CD4-positive, alpha-beta memory T cell (primary cell): ENCODE measurements at regions not wholly inside any gene's neighbourhood (a gene's known extent, or its start where the extent isn't known, plus 50 kb on each side); places are given as distances from the start of the nearest gene placed in this dataset.

Experiments used
- CTCF ChIA-PET: fragments of 350-600 bp; sonication (Branson Sonifier 250); formaldehyde crosslinking; loops from one replicate; lab custom pipeline; 2021; ENCODE audit warnings: inconsistent platforms; ENCODE audit not compliant: partially characterized antibody; lab: Charles Lee
- POLR2A ChIA-PET: fragments of 350-600 bp; sonication (Branson Sonifier 250); formaldehyde crosslinking; loops from one replicate; lab custom pipeline; 2021; ENCODE audit not compliant: partially characterized antibody; lab: Charles Lee
- DNase-seq, 5 donors: peaks; one replicate each; pipeline versions ENCODE4 v3.0.0 to v3.0.0-alpha.2; 2020 to 2022; ENCODE audit warnings: mixed read lengths in 1 of 5
- H3K27ac ChIP-seq: one replicate; pipeline ENCODE4 v1.7.0; 2013; ENCODE audit warnings: low read depth, low read length
- H3K27me3 ChIP-seq: 2 replicates; pipeline ENCODE4 v1.7.0; 2013; ENCODE audit warnings: mild to moderate bottlenecking, low read length, moderate library complexity; ENCODE audit not compliant: insufficient read depth
- H3K36me3 ChIP-seq: 2 replicates; pipeline ENCODE4 v1.7.0; 2013; ENCODE audit warnings: mild to moderate bottlenecking, low read length, moderate library complexity; ENCODE audit not compliant: insufficient read depth
- H3K4me1 ChIP-seq: 2 replicates; pipeline ENCODE4 v1.7.0; 2013; ENCODE audit warnings: mild to moderate bottlenecking, low read length, moderate library complexity; ENCODE audit not compliant: insufficient read depth
- H3K4me3 ChIP-seq, 2 donors: one replicate each; pipeline ENCODE4 v1.7.0; 2013; ENCODE audit warnings: low read length in 2 of 2, mild to moderate bottlenecking in 1 of 2
- H3K9me3 ChIP-seq, 2 donors: one replicate each; pipeline ENCODE4 v1.7.0; 2013; ENCODE audit warnings: low read length in 2 of 2, control low read depth in 1 of 2; ENCODE audit not compliant: control insufficient read depth in 1 of 2
- H3K27ac Mint-ChIP-seq, 7 donors: one replicate each; pipeline ENCODE4 v1.8.0; 2020 to 2021; ENCODE audit warnings: mixed read lengths in 7 of 7, mild to moderate bottlenecking in 6 of 7, inconsistent platforms in 3 of 7, moderate library complexity in 3 of 7
- H3K27me3 Mint-ChIP-seq, 2 donors: one replicate each; pipeline ENCODE4 v1.8.0; 2020 to 2021; ENCODE audit warnings: mixed read lengths in 2 of 2
- H3K36me3 Mint-ChIP-seq, 2 donors: one replicate each; pipeline ENCODE4 v1.8.0; 2020 to 2021; ENCODE audit warnings: mixed read lengths in 2 of 2, inconsistent platforms in 1 of 2, mild to moderate bottlenecking in 1 of 2
- H3K4me1 Mint-ChIP-seq, 4 donors: one replicate each; pipeline ENCODE4 v1.8.0; 2020 to 2021; ENCODE audit warnings: mixed read lengths in 4 of 4, mild to moderate bottlenecking in 1 of 4
- H3K4me3 Mint-ChIP-seq, 8 donors: one replicate each; pipeline ENCODE4 v1.8.0; 2020 to 2021; ENCODE audit warnings: mixed read lengths in 8 of 8, mild to moderate bottlenecking in 7 of 8, moderate library complexity in 6 of 8, inconsistent platforms in 3 of 8
- H3K9me3 Mint-ChIP-seq, 8 donors: one replicate each; pipeline ENCODE4 v1.8.0; 2020 to 2021; ENCODE audit warnings: mixed read lengths in 8 of 8, mild to moderate bottlenecking in 5 of 8, inconsistent platforms in 3 of 8, moderate library complexity in 1 of 8
- intact Hi-C: fragments of 100-400 bp; cut with micrococcal nuclease; formaldehyde crosslinking; loops from one replicate; pipeline ENCODE4 v1.15.1; 2023

DNA sequence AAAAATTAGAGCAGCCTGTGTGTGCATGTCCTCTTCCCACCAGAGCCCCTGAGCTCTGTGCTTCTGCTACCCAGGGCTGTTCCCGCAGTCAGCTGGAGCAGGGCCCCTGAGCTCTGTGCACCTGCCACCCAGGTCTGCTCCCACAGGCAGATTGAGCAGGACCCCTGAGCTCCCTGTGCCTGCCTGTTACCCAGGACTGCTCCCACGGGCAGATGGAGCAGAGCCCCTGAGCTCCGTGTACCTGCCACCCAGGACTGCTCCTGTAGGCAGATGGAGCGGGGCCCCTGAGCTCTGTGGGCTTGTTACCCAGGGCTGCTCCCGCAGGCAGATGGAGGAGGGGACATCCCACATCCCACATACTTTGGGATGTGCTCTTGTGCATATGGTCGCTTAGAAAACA lies 186.8 kb upstream of the SOX1 start:
- H3K27ac ChIP-seq = no peak overlapping the region
- no peak overlapping the region for H3K4me3 Mint-ChIP-seq
- H3K27me3 Mint-ChIP-seq = peaks cover 2% of the 10 kb centered on the region in 2 donors
- no peaks in the 10 kb centered on the region for H3K4me1 ChIP-seq
- H3K9me3 Mint-ChIP-seq = peaks cover 0 to 6% (median 0%) of the 10 kb centered on the region in 8 donors
- H3K4me3 ChIP-seq = no peak overlapping the region
- no peaks in the 10 kb centered on the region for H3K4me1 Mint-ChIP-seq
- ChIA-PET POLR2A (no interaction called here), CTCF (interaction anchor here (1.4 kb wide), 1 partner anchor 14 kb away, joined by 4 read pairs; no protein-coding TSS in a partner anchor)
- no peaks in the 10 kb centered on the region for H3K36me3 Mint-ChIP-seq
- H3K9me3 ChIP-seq = no peaks in the 10 kb centered on the region
- no peak for DNase-seq
- intact Hi-C loops = no loop called here
- no peaks in the 10 kb centered on the region for H3K27me3 ChIP-seq
- no peak overlapping the region for H3K27ac Mint-ChIP-seq
- no peaks in the 10 kb centered on the region for H3K36me3 ChIP-seq

DNA sequence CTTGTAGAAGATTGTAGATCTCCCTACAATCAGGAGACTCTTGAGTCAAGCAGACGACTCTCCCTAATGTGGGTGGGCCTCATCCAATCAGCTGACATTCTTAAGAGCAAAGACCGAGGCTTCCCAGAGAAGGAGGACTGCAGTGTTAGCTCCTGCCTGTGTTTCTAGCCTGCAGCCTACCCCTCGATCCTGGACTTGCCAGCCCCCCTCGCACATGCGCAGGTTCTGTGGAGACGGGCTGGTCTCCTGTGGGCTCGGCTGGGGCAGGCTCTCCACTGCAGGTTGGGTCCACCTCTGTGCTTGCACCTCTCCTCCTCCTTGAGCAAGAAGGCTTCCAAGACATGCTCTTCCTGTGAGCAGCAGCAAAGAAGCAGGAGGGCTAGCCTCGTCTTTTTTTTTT lies 185.2 kb upstream of the SOX1 start:
- Mint-ChIP-seq H3K4me3 (no peak overlapping the region), H3K27me3 (peaks cover 0 to 2% of the 10 kb centered on the region in 2 donors), H3K36me3 (no peaks in the 10 kb centered on the region), H3K9me3 (peaks cover 0 to 6% (median 0%) of the 10 kb centered on the region in 8 donors), H3K4me1 (no peaks in the 10 kb centered on the region), H3K27ac (no peak overlapping the region)
- intact Hi-C loops = no loop called here
- Histone ChIP-seq H3K4me3 (no peak overlapping the region), H3K36me3 (no peaks in the 10 kb centered on the region), H3K9me3 (no peaks in the 10 kb centered on the region), H3K27ac (no peak overlapping the region), H3K27me3 (no peaks in the 10 kb centered on the region), H3K4me1 (no peaks in the 10 kb centered on the region)
- DNase-seq = no peak
- POLR2A ChIA-PET = no interaction called here
- CTCF ChIA-PET = no interaction called here

DNA sequence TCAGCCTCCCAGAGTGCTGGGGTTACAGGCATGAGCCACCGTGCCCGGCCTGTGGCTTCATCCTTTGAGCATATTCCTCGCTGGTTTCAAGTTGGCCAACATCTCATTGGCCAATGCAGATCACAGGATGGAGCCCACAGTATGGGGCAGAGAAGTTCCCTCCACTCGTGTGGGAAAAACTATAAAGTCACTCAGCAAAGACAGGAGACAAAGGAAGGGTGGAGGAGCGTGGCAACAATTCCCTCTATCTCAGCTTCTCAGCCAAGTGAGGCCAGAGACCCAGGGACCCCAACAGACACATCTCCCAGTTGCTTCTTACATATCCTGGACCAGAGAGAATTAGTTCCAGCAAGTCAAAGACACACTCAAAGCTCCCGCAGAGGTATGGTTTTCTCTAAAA lies 184.6 kb upstream of the SOX1 start:
- DNase-seq = no peak
- H3K27ac Mint-ChIP-seq = no peak overlapping the region

DNA sequence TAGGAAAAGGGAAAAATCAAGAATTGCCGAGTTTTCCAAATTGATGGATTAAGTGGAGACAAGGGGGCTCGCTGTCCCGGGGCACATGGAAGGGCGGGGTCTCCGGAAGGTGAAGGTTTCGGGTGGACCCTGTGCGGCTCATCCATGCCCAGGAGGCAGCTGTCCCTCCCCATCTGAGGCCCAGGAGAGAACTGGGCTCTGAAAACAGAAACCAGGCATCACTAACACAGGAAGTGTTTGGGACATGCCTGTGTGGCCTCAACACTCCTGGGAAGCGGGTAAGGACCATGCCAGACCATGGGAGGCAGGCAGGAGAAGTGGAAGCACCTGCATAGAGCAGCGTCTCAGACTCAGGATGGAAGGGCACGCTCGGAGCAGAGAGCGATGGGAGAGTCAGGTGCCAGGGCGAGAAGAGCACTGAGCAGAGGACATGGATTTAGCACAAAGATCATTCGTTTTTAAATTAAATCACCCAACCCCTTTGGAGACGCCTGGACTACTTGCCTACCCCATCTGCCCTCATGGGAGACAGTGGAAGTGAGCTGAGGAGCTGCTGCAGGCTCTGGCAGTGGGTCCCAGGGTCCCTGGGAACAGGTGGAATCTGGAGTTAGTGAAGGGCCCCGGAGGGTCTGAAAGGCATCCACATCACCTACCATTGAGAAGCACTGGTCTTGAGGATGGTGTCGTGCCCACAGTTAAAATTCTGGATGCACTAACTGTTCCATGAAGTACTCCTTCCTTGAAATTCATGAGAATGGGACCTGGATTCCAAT lies 183.2 kb upstream of the SOX1 start:
- DNase-seq = no peak
- H3K9me3 Mint-ChIP-seq = peaks cover 0 to 6% (median under 1%) of the 10 kb centered on the region in 8 donors
- no peaks in the 10 kb centered on the region for H3K9me3 ChIP-seq
- H3K4me1 ChIP-seq = no peaks in the 10 kb centered on the region
- no peak overlapping the region for H3K4me3 ChIP-seq
- no peaks in the 10 kb centered on the region for H3K36me3 ChIP-seq
- no peaks in the 10 kb centered on the region for H3K4me1 Mint-ChIP-seq
- no peak overlapping the region for H3K4me3 Mint-ChIP-seq
- ChIA-PET CTCF (interaction anchor here (1.6 kb wide), 1 partner anchor 258 kb away, joined by 3 read pairs; no protein-coding TSS in a partner anchor), POLR2A (no interaction called here)
- H3K27ac ChIP-seq = no peak overlapping the region
- H3K27ac Mint-ChIP-seq = no peak overlapping the region
- no peaks in the 10 kb centered on the region for H3K27me3 ChIP-seq
- intact Hi-C loops = no loop called here
- peaks cover 0 to 2% of the 10 kb centered on the region in 2 donors for H3K27me3 Mint-ChIP-seq
- no peaks in the 10 kb centered on the region for H3K36me3 Mint-ChIP-seq

More for the DNA sequence above, 184.6 kb upstream of the SOX1 start:
- H3K4me3 ChIP-seq = no peak overlapping the region
- no peaks in the 10 kb centered on the region for H3K4me1 Mint-ChIP-seq
- no peaks in the 10 kb centered on the region for H3K4me1 ChIP-seq
- H3K27me3 ChIP-seq = no peaks in the 10 kb centered on the region
- peaks cover 0 to 6% (median under 1%) of the 10 kb centered on the region in 8 donors for H3K9me3 Mint-ChIP-seq
- intact Hi-C loops = no loop called here
- no peak overlapping the region for H3K27ac ChIP-seq
- no peaks in the 10 kb centered on the region for H3K9me3 ChIP-seq
- H3K36me3 Mint-ChIP-seq = no peaks in the 10 kb centered on the region
- peak overlapping the region in 1 of 8 donors; percentile 73 for H3K4me3 Mint-ChIP-seq
- H3K36me3 ChIP-seq = no peaks in the 10 kb centered on the region
- CTCF ChIA-PET = interaction anchor here (1.6 kb wide), 1 partner anchor 257 kb away, joined by 3 read pairs; no protein-coding TSS in a partner anchor
- peaks cover 0 to 2% of the 10 kb centered on the region in 2 donors for H3K27me3 Mint-ChIP-seq
- POLR2A ChIA-PET = no interaction called here

GRCh38 chr13:111886217-111886945 lies 180.6 kb upstream of the SOX1 start:
- Histone ChIP-seq H3K27ac (no peak overlapping the region), H3K4me3 (no peak overlapping the region), H3K9me3 (no peaks in the 10 kb centered on the region), H3K27me3 (no peaks in the 10 kb centered on the region), H3K36me3 (no peaks in the 10 kb centered on the region), H3K4me1 (no peaks in the 10 kb centered on the region)
- POLR2A ChIA-PET = no interaction called here
- Mint-ChIP-seq H3K36me3 (no peaks in the 10 kb centered on the region), H3K4me1 (no peaks in the 10 kb centered on the region), H3K27me3 (peaks cover 2 to 3% of the 10 kb centered on the region in 2 donors), H3K27ac (peak overlapping the region in 1 of 7 donors; percentile 10), H3K9me3 (peaks cover 0 to 9% (median 3%) of the 10 kb centered on the region in 8 donors), H3K4me3 (no peak overlapping the region)
- no peak for DNase-seq
- intact Hi-C loops = no loop called here
- CTCF ChIA-PET = no interaction called here

DNA sequence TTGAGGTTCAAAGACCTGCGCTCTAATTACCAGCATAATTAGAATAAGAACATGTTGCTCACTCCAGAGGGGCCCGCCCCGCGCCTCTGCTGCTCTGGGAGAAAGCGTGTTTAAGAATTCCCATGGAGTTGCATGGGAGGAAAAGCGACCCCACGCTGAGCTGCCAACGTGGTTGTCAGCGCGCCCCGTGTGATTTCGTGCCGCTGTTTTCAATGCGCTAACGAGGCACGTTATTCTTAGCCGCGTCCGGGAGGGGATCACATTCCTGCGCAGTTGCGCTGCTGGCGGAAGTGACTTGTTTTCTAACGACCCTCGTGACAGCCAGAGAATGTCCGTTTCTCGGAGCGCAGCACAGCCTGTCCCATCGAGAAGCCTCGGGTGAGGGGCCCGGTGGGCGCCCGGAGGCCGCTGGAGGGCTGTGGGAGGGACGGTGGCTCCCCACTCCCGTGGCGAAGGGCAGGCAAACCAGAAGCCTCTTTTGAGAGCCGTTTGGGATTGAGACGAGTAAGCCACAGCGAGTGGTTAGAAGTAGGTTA lies 173.8 kb upstream of the SOX1 start:
- H3K9me3 ChIP-seq = no peaks in the 10 kb centered on the region
- peaks cover 0 to 20% (median 8%) of the 10 kb centered on the region in 8 donors for H3K9me3 Mint-ChIP-seq
- no peak for DNase-seq
- no peak overlapping the region for H3K27ac Mint-ChIP-seq
- H3K4me3 ChIP-seq = no peak overlapping the region
- H3K4me1 Mint-ChIP-seq = no peaks in the 10 kb centered on the region
- intact Hi-C loops = no loop called here
- H3K4me1 ChIP-seq = no peaks in the 10 kb centered on the region
- CTCF ChIA-PET = no interaction called here
- H3K27ac ChIP-seq = no peak overlapping the region
- no peaks in the 10 kb centered on the region for H3K36me3 Mint-ChIP-seq
- H3K27me3 ChIP-seq = peaks cover 5% of the 10 kb centered on the region
- peaks cover 24 to 26% of the 10 kb centered on the region in 2 donors for H3K27me3 Mint-ChIP-seq
- POLR2A ChIA-PET = no interaction called here
- H3K4me3 Mint-ChIP-seq = peak overlapping the region in 1 of 8 donors; percentile 24
- no peaks in the 10 kb centered on the region for H3K36me3 ChIP-seq
